Amniotic stem cell (primary cell): ENCODE measurements at regions not wholly inside any gene's neighbourhood (a gene's known extent, or its start where the extent isn't known, plus 50 kb on each side); places are given as distances from the start of the nearest gene placed in this dataset.
"Not testable (repeated sequence)": the region's sequence is repeated elsewhere in the genome, so short reads cannot be mapped to it uniquely, and the experiment has no call there.

Experiments
- DNase-seq: peaks from one replicate; lab custom pipeline; 2025; lab: John Stamatoyannopoulos, UW

GRCh38 chr3:152891678-152892077 lies 56.7 kb downstream of the P2RY1 start:
- no peak for DNase-seq

- no peak for DNase-seq
Measured at GRCh38 chr3:152892446-152892845, 57.5 kb downstream of the P2RY1 start.

GRCh38 chr3:152893647-152894046 lies 58.7 kb downstream of the P2RY1 start:
- no peak for DNase-seq

- no peak for DNase-seq
Measured at GRCh38 chr3:152899306-152899705, 64.4 kb downstream of the P2RY1 start.

- DNase-seq = no peak
Measured at GRCh38 chr3:152902141-152902669, 67.3 kb downstream of the P2RY1 start.

GRCh38 chr3:152905631-152906030 lies 70.7 kb downstream of the P2RY1 start:
- DNase-seq = no peak

- no peak for DNase-seq
Measured at GRCh38 chr3:152909180-152909883, 74.4 kb downstream of the P2RY1 start.

- DNase-seq = no peak
Measured at GRCh38 chr3:152910211-152910610, 75.3 kb downstream of the P2RY1 start.

- no peak for DNase-seq
Measured at GRCh38 chr3:152910966-152911365, 76.0 kb downstream of the P2RY1 start.

GRCh38 chr3:152914743-152915142 lies 79.8 kb downstream of the P2RY1 start:
- DNase-seq = not testable (repeated sequence)

- no peak for DNase-seq
Measured at GRCh38 chr3:152915695-152916094, 80.8 kb downstream of the P2RY1 start.

GRCh38 chr3:152916753-152917279 lies 81.9 kb downstream of the P2RY1 start:
- no peak for DNase-seq

GRCh38 chr3:152921351-152921750 lies 86.4 kb downstream of the P2RY1 start:
- no peak for DNase-seq

GRCh38 chr3:152922554-152922953 lies 87.6 kb downstream of the P2RY1 start:
- DNase-seq = no peak

- DNase-seq = no peak
Measured at GRCh38 chr3:152927131-152927530, 92.2 kb downstream of the P2RY1 start.

- DNase-seq = no peak
Measured at GRCh38 chr3:152930516-152930915, 95.6 kb downstream of the P2RY1 start.

- DNase-seq = no peak
Measured at GRCh38 chr3:152937234-152937633, 102.3 kb downstream of the P2RY1 start.

- DNase-seq = no peak
Measured at GRCh38 chr3:152938974-152939636, 104.2 kb downstream of the P2RY1 start.

GRCh38 chr3:152941859-152942258 lies 106.9 kb downstream of the P2RY1 start:
- DNase-seq = no peak

- no peak for DNase-seq
Measured at GRCh38 chr3:152942366-152942765, 107.4 kb downstream of the P2RY1 start.

- no peak for DNase-seq
Measured at GRCh38 chr3:152943645-152944044, 108.7 kb downstream of the P2RY1 start.

GRCh38 chr3:152944671-152945070 lies 109.7 kb downstream of the P2RY1 start:
- DNase-seq = no peak

- DNase-seq = no peak
Measured at GRCh38 chr3:152945556-152945955, 110.6 kb downstream of the P2RY1 start.
